ENCODE measurements at regions not wholly inside any gene's neighbourhood (a gene's known extent, or its start where the extent isn't known, plus 50 kb on each side); places are given as distances from the start of the nearest gene placed in this dataset.

GRCh38 chr2:118502106-118502505, 345.3 kb downstream of the EN1 start:
- Histone ChIP-seq H3K27ac (no peak overlapping the region), H3K9me3 (no peaks in the 10 kb centered on the region), H3K4me1 (no peaks in the 10 kb centered on the region), H3K4me2 (no peak overlapping the region), H3K4me3 (no peak overlapping the region)
- ATAC-seq (no peak), FAIRE-seq (no peak), DNase-seq (ENCODE audit: low read depth in 1 of 2, low spot score in 1 of 2) (no peak)
- TF ChIP-seq MAX (IDR thresholded peaks at IDR 0.05) (no peak), CBX2 (IDR thresholded peaks at IDR 0.05; ENCODE audit: borderline replicate concordance, low read depth) (no peak)
- ChIA-PET CTCF (no interaction called here), POLR2A (no interaction called here)
- 12% methylated on average over 2 of the region's 2 CpGs for WGBS (ENCODE audit: missing lambda C conversion rate)

- no peak overlapping the region for H3K4me3 ChIP-seq
- no peak for TF ChIP-seq ZFP36 (IDR thresholded peaks at IDR 0.05; ENCODE audit: borderline replicate concordance, partially characterized antibody)
- TF ChIP-seq RARB (CRISPR knock-in tag; IDR thresholded peaks at IDR 0.05): no peak
- no peak for TF ChIP-seq SMC3 (IDR thresholded peaks at IDR 0.05)
- TF ChIP-seq BCL3 (IDR thresholded peaks at IDR 0.05): no peak
- no peak for TF ChIP-seq HEYL (CRISPR knock-in tag; IDR thresholded peaks at IDR 0.05)
- TF ChIP-seq CBX8 (IDR thresholded peaks at IDR 0.05): no peak
- TF ChIP-seq MAFK (IDR thresholded peaks at IDR 0.05; ENCODE audit: partially characterized antibody): no peak
- TF ChIP-seq TP53 (CRISPR knock-in tag; IDR thresholded peaks at IDR 0.05): no peak
- no peak for TF ChIP-seq MAZ (IDR thresholded peaks at IDR 0.05; ENCODE audit: borderline replicate concordance, low read depth, low read length)
- TF ChIP-seq ZC3H11A (IDR thresholded peaks at IDR 0.05): no peak
- TF ChIP-seq NPAS2 (CRISPR knock-in tag; IDR thresholded peaks at IDR 0.05; ENCODE audit: borderline replicate concordance): no peak
- no peak for TF ChIP-seq JUNB (IDR thresholded peaks at IDR 0.05)
- no peak for TF ChIP-seq BHLHE40 (IDR thresholded peaks at IDR 0.05; ENCODE audit: low read depth, low read length)
- TF ChIP-seq RNF2 (IDR thresholded peaks at IDR 0.05; ENCODE audit: borderline replicate concordance, low read depth): no peak
- TF ChIP-seq MAX (IDR thresholded peaks at IDR 0.05): no peak
- TF ChIP-seq CTCF (IDR thresholded peaks at IDR 0.05): no peak
- no peak for TF ChIP-seq ZSCAN20 (CRISPR knock-in tag; IDR thresholded peaks at IDR 0.05)
- TF ChIP-seq KDM5A (IDR thresholded peaks at IDR 0.05): no peak
- POLR2A ChIA-PET: no interaction called here
- H3K27ac ChIP-seq: no peak overlapping the region
- no peaks in the 10 kb centered on the region for H3K9me3 ChIP-seq
- CTCF ChIA-PET: no interaction called here
- FAIRE-seq: no peak
- DNase-seq (ENCODE audit: low read depth in 1 of 2, low spot score in 1 of 2): no peak
- H3K4me2 ChIP-seq: no peak overlapping the region
- no peak for ATAC-seq
- H3K4me1 ChIP-seq: no peaks in the 10 kb centered on the region
These were observed 348.5 kb downstream of the EN1 start for GRCh38 chr2:118498943-118499342.

GRCh38 chr2:118496870-118497611, 350.4 kb downstream of the EN1 start:
- CTCF ChIA-PET: interaction anchor here (0.6 to 1.3 kb wide), 3 partner anchors 30 to 359 kb away, joined by 3 to 4 read pairs (median 4); no protein-coding TSS in a partner anchor
- ATAC-seq (no peak), DNase-seq (ENCODE audit: low read depth in 1 of 2, low spot score in 1 of 2) (no peak), FAIRE-seq (no peak)
- POLR2A ChIA-PET: no interaction called here
- Histone ChIP-seq H3K4me3 (no peak overlapping the region), H3K4me1 (no peaks in the 10 kb centered on the region), H3K4me2 (no peak overlapping the region), H3K27ac (no peak overlapping the region), H3K9me3 (peaks cover 5% of the 10 kb centered on the region; the same call in 1 of the 3 replicates)
- WGBS (ENCODE audit: missing lambda C conversion rate): 7% methylated on average over 7 of the region's 7 CpGs
- TF ChIP-seq ZFP36 (IDR thresholded peaks at IDR 0.05; ENCODE audit: borderline replicate concordance, partially characterized antibody): no peak
- TF ChIP-seq EHMT2 (IDR thresholded peaks at IDR 0.05; ENCODE audit: low read depth): no peak
- TF ChIP-seq CBX2 (IDR thresholded peaks at IDR 0.05; ENCODE audit: borderline replicate concordance, low read depth): no peak
- TF ChIP-seq CBX8 (IDR thresholded peaks at IDR 0.05): no peak
- TF ChIP-seq HEYL (CRISPR knock-in tag; IDR thresholded peaks at IDR 0.05): no peak
- TF ChIP-seq MAFK (IDR thresholded peaks at IDR 0.05; ENCODE audit: partially characterized antibody): no peak
- TF ChIP-seq FOSL2 (IDR thresholded peaks at IDR 0.05): no peak
- no peak for TF ChIP-seq FOSL2 (CRISPR knock-in tag; IDR thresholded peaks at IDR 0.05)
- TF ChIP-seq RAD21 (conservative IDR thresholded peaks at IDR 0.05 in 1 of 2, IDR thresholded peaks at IDR 0.05 in 1 of 2): no peak
- TF ChIP-seq BCL3 (IDR thresholded peaks at IDR 0.05): no peak
- TF ChIP-seq ZC3H11A (IDR thresholded peaks at IDR 0.05): no peak
- no peak for TF ChIP-seq PBX3 (IDR thresholded peaks at IDR 0.05)
- TF ChIP-seq BHLHE40 (IDR thresholded peaks at IDR 0.05; ENCODE audit: low read depth, low read length): no peak
- no peak for TF ChIP-seq HES2 (IDR thresholded peaks at IDR 0.05)
- TF ChIP-seq SREBF2 (IDR thresholded peaks at IDR 0.05): no peak
